Subcutaneous abdominal adipose tissue (tissue), 5 donors: ENCODE measurements at regions not wholly inside any gene's neighbourhood (a gene's known extent, or its start where the extent isn't known, plus 50 kb on each side); places are given as distances from the start of the nearest gene placed in this dataset.

ENCODE experiments used
- H3K27ac ChIP-seq: one replicate; pipeline ENCODE4 v1.7.0; 2013; ENCODE audit warnings: low read depth, mild to moderate bottlenecking, inconsistent platforms, low read length, moderate library complexity
- H3K27me3 ChIP-seq, 5 donors: one replicate each; pipeline ENCODE4 v1.7.0; 2013; ENCODE audit warnings: low read length in 5 of 5, inconsistent platforms in 1 of 5; ENCODE audit not compliant: control insufficient read depth in 5 of 5, insufficient read depth in 4 of 5
- H3K36me3 ChIP-seq, 5 donors: one replicate each; pipeline ENCODE4 v1.7.0; 2013; ENCODE audit warnings: low read length in 5 of 5; ENCODE audit not compliant: control insufficient read depth in 5 of 5, insufficient read depth in 5 of 5
- H3K4me1 ChIP-seq, 5 donors: one replicate each; pipeline ENCODE4 v1.7.0; 2013; ENCODE audit warnings: low read length in 5 of 5, mild to moderate bottlenecking in 3 of 5, moderate library complexity in 1 of 5; ENCODE audit not compliant: control insufficient read depth in 5 of 5, insufficient read depth in 5 of 5
- H3K4me3 ChIP-seq, 5 donors: one replicate each; pipeline ENCODE4 v1.7.0; 2013; ENCODE audit warnings: low read length in 5 of 5, low read depth in 1 of 5
- H3K9ac ChIP-seq, 5 donors: one replicate each; pipeline ENCODE4 v1.7.0; 2013; ENCODE audit warnings: low read length in 5 of 5, mild to moderate bottlenecking in 4 of 5, moderate library complexity in 3 of 5
- H3K9me3 ChIP-seq, 5 donors: one replicate each; pipeline ENCODE4 v1.7.0; 2013; ENCODE audit warnings: low read length in 5 of 5; ENCODE audit not compliant: control insufficient read depth in 5 of 5
- donor health status: healthy.
- donor health status: healthy.
- donor health status: healthy.
- donor health status: healthy.
- donor health status: healthy.

DNA sequence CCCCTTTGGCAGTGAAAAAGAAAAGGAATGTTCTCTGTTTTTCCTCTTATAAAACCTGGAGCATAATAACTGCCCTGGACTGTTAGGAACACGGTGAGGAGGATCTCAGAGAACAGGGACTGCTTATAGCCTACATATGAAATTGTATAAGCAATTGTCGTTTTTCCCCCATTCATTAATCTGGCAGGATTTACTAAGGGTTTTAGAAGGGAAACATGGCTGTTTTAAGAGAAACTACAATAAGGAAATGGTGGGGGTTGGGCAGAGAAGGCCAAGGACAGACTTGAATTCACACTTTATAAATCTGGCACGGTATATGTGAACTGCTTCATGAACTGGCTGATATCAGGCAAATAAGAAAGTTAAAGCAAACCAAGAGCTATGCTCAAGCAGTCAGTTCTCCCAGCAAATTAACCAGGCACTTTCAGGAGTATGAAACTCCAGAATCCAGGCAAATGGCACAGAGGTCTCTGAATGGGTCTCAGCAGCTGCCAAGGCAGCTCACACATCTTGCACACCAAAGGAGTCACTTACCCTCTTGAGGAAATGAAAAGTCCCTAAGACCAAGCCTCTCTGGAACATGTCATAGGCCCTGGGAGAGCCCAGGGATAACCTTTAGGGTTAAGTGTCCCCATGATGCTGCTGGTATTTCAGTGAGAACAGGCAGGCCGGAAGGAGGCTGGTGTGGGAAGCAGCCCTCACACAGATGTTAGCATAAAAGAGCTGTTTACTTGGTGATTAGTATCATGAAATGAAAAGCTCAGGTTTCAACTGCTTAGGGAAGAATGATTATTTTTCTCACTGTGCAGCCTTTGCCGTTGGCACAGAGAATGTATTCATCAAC is 260.5 kb upstream of the MARCKS start:
- no peak overlapping the region for H3K27ac ChIP-seq
- peaks cover 0 to 19% (median 9%) of the 10 kb centered on the region in 5 donors for H3K4me1 ChIP-seq

DNA sequence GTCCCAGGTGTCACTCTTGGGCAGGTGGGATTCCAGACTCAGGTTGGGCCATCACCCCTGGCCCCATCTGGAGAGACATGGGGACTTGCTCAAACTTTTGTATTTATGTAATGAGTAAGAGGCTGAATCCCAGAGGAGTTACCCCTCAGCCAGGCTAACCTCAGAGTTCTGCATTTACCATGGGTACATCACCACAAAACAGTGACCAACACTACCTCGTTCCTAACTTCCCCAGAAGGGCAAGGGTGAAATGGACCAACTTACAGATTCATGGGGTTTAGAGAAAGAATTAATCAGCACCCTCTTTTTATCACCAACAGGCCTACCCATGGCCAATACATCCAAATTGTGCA is 259.9 kb upstream of the MARCKS start:
- Histone ChIP-seq H3K27ac (no peak overlapping the region), H3K27me3 (no peaks in the 10 kb centered on the region), H3K9ac (no peak overlapping the region), H3K36me3 (no peaks in the 10 kb centered on the region), H3K4me1 (peaks cover 0 to 13% (median 9%) of the 10 kb centered on the region in 5 donors), H3K9me3 (no peaks in the 10 kb centered on the region), H3K4me3 (no peak overlapping the region)

More for the DNA sequence above, 260.5 kb upstream of the MARCKS start:
- Histone ChIP-seq H3K4me3 (no peak overlapping the region), H3K36me3 (no peaks in the 10 kb centered on the region), H3K9ac (no peak overlapping the region), H3K27me3 (no peaks in the 10 kb centered on the region), H3K9me3 (no peaks in the 10 kb centered on the region)

DNA sequence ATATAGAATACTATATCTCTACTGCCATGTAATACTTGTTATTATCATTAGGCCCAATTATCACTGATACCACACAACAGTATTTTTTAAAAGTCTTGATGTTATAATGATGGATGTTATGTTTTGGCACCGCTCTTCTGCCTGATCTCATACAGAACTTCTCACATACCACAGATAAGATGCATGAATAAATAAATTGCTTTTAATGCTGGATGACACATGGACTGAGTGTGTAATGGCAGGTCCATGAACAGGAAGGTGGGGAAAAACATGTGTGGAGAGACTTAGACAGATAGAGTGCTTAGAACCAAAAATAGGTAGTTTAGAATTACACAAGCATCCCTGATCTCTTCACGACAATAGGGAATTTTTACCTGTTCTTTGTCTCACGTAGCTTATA is 258.4 kb upstream of the MARCKS start:
- Histone ChIP-seq H3K4me1 (peaks cover 0 to 10% (median 9%) of the 10 kb centered on the region in 5 donors), H3K27ac (no peak overlapping the region), H3K9me3 (no peaks in the 10 kb centered on the region), H3K27me3 (no peaks in the 10 kb centered on the region), H3K4me3 (no peak overlapping the region), H3K36me3 (no peaks in the 10 kb centered on the region), H3K9ac (no peak overlapping the region)

DNA sequence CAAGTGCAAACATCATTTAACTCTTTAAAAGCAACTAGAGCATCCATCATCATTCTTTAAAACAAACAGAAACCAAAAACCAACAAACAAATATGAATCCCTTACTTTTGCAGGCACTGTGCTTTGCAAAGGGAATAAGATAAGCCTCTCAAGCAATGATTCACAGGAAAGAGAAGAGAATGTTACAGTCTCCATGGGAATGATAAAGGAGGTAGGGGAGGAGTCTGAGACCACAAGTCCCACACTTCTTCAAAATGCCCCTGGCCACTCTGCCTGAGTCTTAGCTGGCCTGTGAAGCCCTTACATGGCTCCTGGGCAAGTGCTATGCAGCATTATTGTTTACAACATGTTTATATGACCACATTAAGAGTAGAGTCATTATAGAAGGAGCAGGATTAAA is 257.7 kb upstream of the MARCKS start:
- Histone ChIP-seq H3K27me3 (no peaks in the 10 kb centered on the region), H3K4me3 (no peak overlapping the region), H3K36me3 (no peaks in the 10 kb centered on the region), H3K27ac (no peak overlapping the region), H3K9me3 (no peaks in the 10 kb centered on the region), H3K4me1 (peaks cover 0 to 10% (median 9%) of the 10 kb centered on the region in 5 donors), H3K9ac (no peak overlapping the region)

DNA sequence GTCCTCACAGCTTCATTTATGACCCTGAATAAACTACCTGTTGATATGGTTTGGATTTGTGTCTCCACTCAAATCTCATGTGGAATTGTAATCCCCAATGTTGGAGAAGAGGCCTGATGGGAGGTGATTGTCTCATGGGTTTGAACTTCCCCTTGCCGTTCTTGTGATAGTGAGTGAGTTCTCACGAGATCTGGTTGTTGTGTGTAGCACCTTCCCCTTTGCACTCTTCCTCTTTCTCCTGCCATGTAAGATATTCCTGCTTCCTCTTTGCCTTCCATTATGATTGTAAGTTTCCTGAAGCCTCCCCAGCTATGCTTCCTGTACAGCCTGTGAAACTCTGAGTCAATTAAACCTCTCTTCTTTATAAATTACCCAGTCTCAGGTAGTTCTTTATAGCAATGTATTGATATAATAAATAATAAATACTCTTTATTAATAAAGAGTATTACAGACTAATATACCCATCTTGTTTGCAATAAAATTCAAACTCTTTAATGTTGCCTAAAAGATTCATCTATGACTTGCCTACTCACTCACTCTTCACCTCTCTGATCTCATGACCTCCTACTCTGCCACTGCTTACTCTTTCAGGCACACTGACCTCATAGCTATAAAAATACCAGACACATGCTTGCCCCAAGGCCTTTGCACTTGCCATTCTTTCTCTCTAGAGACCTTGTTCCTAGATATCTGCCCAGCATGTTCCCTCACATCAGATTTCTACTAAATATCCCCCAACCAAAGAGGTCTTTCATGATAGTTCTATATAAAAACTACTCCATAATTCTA is 256.4 kb upstream of the MARCKS start:
- no peaks in the 10 kb centered on the region for H3K36me3 ChIP-seq
- peaks cover 0 to 9% (median 7%) of the 10 kb centered on the region in 5 donors for H3K4me1 ChIP-seq
- no peaks in the 10 kb centered on the region for H3K27me3 ChIP-seq
- H3K27ac ChIP-seq = no peak overlapping the region
- H3K4me3 ChIP-seq = no peak overlapping the region
- H3K9me3 ChIP-seq = no peaks in the 10 kb centered on the region
- H3K9ac ChIP-seq = no peak overlapping the region

DNA sequence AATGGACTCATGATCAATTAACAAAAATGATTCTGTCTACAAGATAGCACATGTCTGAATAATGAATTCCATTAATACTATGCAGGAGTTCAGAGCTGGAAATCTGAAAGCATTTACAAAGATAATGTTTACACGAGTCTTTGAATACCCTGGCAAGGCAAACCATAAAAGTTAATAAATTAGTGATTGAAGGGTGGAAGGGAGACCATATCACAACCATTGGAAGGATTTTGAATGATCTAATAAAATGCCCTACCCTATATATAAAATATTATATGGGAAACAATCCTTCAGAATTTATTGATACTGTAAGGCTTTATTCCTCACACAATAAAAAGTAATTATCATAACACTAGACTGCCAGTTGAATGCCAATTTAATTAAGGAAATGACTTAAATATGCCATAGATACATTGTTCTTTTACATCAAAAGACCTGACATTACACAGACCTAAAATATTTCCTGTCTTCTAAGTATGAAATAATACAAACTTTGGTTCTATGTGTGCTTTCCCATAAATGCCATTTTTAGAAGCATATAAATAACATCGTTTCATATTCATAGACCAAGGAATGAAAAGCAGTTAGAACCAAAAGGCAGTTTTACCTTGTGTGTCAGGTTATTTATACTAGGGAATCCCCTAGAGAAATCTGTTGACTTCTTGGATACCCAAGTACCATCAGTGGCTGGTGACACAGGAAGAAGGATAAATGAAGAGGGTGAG is 249.2 kb upstream of the MARCKS start:
- no peaks in the 10 kb centered on the region for H3K36me3 ChIP-seq
- H3K27ac ChIP-seq = no peak overlapping the region
- no peak overlapping the region for H3K9ac ChIP-seq
- no peak overlapping the region for H3K4me3 ChIP-seq
- peaks cover 0 to 1% (median 0%) of the 10 kb centered on the region in 5 donors for H3K9me3 ChIP-seq
- H3K27me3 ChIP-seq = no peaks in the 10 kb centered on the region
- peaks cover 0 to 3% (median 0%) of the 10 kb centered on the region in 5 donors for H3K4me1 ChIP-seq

DNA sequence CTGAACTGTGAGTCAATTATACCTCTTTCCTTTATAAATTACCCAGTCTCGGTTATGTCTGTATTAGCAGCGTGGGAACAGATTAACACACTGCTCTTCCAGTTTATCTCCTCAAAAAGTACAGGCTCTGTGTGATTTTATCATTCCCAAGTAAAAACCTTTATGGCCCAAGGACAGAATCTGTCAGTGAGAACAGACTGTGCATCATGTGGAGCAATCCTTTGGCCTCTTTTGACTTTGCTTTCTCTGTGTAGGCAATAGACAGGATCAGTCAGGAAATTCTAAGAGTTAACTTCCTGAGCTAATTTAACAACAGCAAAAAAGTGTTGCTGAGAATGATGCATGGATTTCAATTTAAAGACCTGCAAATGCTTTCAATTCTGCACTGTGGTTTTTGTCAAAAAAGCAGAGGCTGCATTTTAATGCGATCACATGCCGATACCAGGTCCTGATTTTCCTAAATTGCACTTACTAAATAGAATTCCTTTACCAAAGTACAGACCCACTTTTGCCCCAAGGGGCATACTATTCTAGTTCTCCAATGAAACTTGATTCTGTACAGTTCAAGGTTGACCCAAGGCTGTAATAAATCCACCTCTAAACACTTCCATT is 246.7 kb upstream of the MARCKS start:
- no peak overlapping the region for H3K4me3 ChIP-seq
- H3K27me3 ChIP-seq = no peaks in the 10 kb centered on the region
- H3K9ac ChIP-seq = no peak overlapping the region

DNA sequence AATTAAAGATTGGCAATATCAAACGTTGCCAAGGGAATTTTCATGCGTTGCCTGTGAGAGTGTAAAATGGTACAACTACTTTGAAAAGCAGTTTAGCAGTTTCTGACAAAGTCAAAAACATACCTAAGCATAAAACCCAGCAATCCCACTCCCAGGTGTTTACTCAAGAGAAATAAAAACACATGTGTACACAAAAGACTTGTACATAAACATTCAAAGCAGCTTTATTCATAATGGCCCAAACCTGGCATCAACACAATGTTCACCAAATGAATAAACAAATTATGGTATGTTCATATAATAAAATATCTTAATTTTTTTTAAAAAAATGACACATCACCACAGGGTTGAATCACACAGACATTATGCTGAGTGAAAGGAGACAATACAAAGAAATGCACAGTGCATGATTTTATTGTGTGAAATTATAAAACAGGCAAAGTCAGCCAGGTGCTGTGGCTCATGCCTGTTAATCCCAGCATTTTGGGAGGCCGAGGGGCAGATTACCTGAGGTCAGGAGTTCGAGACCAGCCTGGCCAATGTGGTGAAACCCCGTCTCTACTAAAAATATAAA is 240.4 kb upstream of the MARCKS start:
- Histone ChIP-seq H3K27ac (no peak overlapping the region), H3K27me3 (no peaks in the 10 kb centered on the region), H3K4me1 (no peaks in the 10 kb centered on the region), H3K9ac (no peak overlapping the region), H3K36me3 (no peaks in the 10 kb centered on the region), H3K9me3 (peaks cover 0 to 5% (median 0%) of the 10 kb centered on the region in 5 donors), H3K4me3 (no peak overlapping the region)

More for the DNA sequence above, 246.7 kb upstream of the MARCKS start:
- H3K9me3 ChIP-seq = peaks cover 0 to 5% (median 0%) of the 10 kb centered on the region in 5 donors
- no peaks in the 10 kb centered on the region for H3K36me3 ChIP-seq
- H3K27ac ChIP-seq = no peak overlapping the region
- H3K4me1 ChIP-seq = peaks cover 0 to 3% (median 0%) of the 10 kb centered on the region in 5 donors

DNA sequence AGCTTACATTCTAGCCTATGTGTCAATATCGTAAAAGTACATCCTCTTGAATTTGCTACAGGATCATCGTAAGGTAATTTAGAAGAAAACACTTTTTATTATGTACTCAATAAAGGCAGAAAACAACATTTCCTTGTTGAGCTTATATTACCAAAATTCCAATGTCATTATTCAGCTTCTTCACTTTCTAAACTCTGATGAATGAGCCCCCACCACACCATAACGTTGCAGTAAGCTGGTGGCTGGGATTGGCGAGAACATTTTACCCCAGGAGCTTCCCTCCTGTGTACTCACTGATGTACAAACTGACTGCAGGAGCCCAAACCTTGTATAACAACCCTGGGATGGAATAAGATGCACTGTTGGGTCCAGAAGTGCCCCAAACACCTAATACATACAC is 238.1 kb upstream of the MARCKS start:
- Histone ChIP-seq H3K9me3 (no peaks in the 10 kb centered on the region), H3K27ac (no peak overlapping the region), H3K4me1 (no peaks in the 10 kb centered on the region), H3K9ac (no peak overlapping the region), H3K27me3 (no peaks in the 10 kb centered on the region), H3K4me3 (no peak overlapping the region), H3K36me3 (no peaks in the 10 kb centered on the region)
